C4-2B (cell line): ENCODE measurements at regions not wholly inside any gene's neighbourhood (a gene's known extent, or its start where the extent isn't known, plus 50 kb on each side); places are given as distances from the start of the nearest gene placed in this dataset.
"Not testable (repeated sequence)": the region's sequence is repeated elsewhere in the genome, so short reads cannot be mapped to it uniquely, and the experiment has no call there.

Experiments
- H3K27ac ChIP-seq: fragments of 450-650 bp; 2 replicates; pipeline ENCODE4 v1.5.1; 2017
- CTCF ChIP-seq: fragments of 450-650 bp; conservative IDR thresholded peaks from 2 replicates; pipeline ENCODE4 v1.5.1; 2017; ENCODE audit warnings: mild to moderate bottlenecking
- ZFX ChIP-seq: fragments of 450-650 bp; IDR thresholded peaks from 2 replicates; pipeline ENCODE4 v1.6.1; 2017

- no peak for TF ChIP-seq ZFX
- no peak for TF ChIP-seq CTCF
- H3K27ac ChIP-seq = no peak overlapping the region
Observed at GRCh38 chr5:63032343-63032742, 453.7 kb downstream of the LRRC70 start.

GRCh38 chr5:63029891-63030290 is 451.3 kb downstream of the LRRC70 start:
- no peak for TF ChIP-seq CTCF
- TF ChIP-seq ZFX = no peak
- no peak overlapping the region for H3K27ac ChIP-seq

- TF ChIP-seq CTCF (no peak), ZFX (no peak)
- no peak overlapping the region for H3K27ac ChIP-seq
Observed at GRCh38 chr5:63025679-63026078, 447.1 kb downstream of the LRRC70 start.

GRCh38 chr5:63022403-63022802 is 443.8 kb downstream of the LRRC70 start:
- no peak for TF ChIP-seq ZFX
- no peak for TF ChIP-seq CTCF
- H3K27ac ChIP-seq = no peak overlapping the region

- no peak overlapping the region for H3K27ac ChIP-seq
- no peak for TF ChIP-seq CTCF
- TF ChIP-seq ZFX = no peak
Observed at GRCh38 chr5:63011158-63011557, 432.5 kb downstream of the LRRC70 start.

GRCh38 chr5:63008195-63008594 is 429.6 kb downstream of the LRRC70 start:
- TF ChIP-seq ZFX = no peak
- TF ChIP-seq CTCF = no peak
- H3K27ac ChIP-seq = no peak overlapping the region

- not testable (repeated sequence) for H3K27ac ChIP-seq
Observed at GRCh38 chr5:62994842-62995241, 416.2 kb downstream of the LRRC70 start.

- TF ChIP-seq ZFX (no peak), CTCF (no peak)
- no peak overlapping the region for H3K27ac ChIP-seq
Observed at GRCh38 chr5:62985749-62986148, 407.1 kb downstream of the LRRC70 start.
